Naive thymus-derived CD4-positive, alpha-beta T cell (primary cell): ENCODE measurements at regions not wholly inside any gene's neighbourhood (a gene's known extent, or its start where the extent isn't known, plus 50 kb on each side); places are given as distances from the start of the nearest gene placed in this dataset.

Experiments
- ATAC-seq: fragments of 150-1000 bp; cut with Tn5 transposase; 2 replicates; pipeline ENCODE4 v1.10.0; 2021; ENCODE audit warnings: mild to moderate bottlenecking, moderate library complexity
- CTCF ChIA-PET: fragments of 350-600 bp; sonication (Branson Sonifier 250); formaldehyde crosslinking; loops from one replicate; lab custom pipeline; 2021; ENCODE audit warnings: antibody characterized with exemption; lab: Charles Lee
- POLR2A ChIA-PET: fragments of 350-600 bp; sonication (Branson Sonifier 250); formaldehyde crosslinking; loops from one replicate; lab custom pipeline; 2021; ENCODE audit warnings: antibody characterized with exemption, inconsistent platforms; lab: Charles Lee
- DNase-seq, 9 donors: peaks; one replicate each; pipeline versions ENCODE4 v3.0.0 to v3.0.0-alpha.2; 2020 to 2022; ENCODE audit warnings: mixed read lengths in 1 of 9
- H3K27ac ChIP-seq: one replicate; pipeline ENCODE4 v1.7.0; 2013; ENCODE audit warnings: mild to moderate bottlenecking, low read depth, low read length, moderate library complexity
- H3K27me3 ChIP-seq, 2 donors: one replicate each; pipeline ENCODE4 v1.7.0; 2013; ENCODE audit warnings: low read length in 2 of 2, mild to moderate bottlenecking in 2 of 2, moderate library complexity in 2 of 2; ENCODE audit not compliant: control insufficient read depth in 2 of 2, insufficient read depth in 2 of 2
- H3K36me3 ChIP-seq, 3 experiments: 1 replicate in 2 of 3; 2 replicates in 1 of 3; pipeline ENCODE4 v1.7.0; 2013; ENCODE audit warnings: low read length in 3 of 3, mild to moderate bottlenecking in 3 of 3, moderate library complexity in 1 of 3; ENCODE audit not compliant: insufficient read depth in 3 of 3, control insufficient read depth in 2 of 3
- H3K4me1 ChIP-seq, 2 donors: one replicate each; pipeline ENCODE4 v1.7.0; 2013; ENCODE audit warnings: low read length in 2 of 2, mild to moderate bottlenecking in 2 of 2, moderate library complexity in 1 of 2; ENCODE audit not compliant: control insufficient read depth in 2 of 2, insufficient read depth in 2 of 2
- H3K4me3 ChIP-seq: 2 replicates; pipeline ENCODE4 v1.7.0; 2013; ENCODE audit warnings: mild to moderate bottlenecking, low read length
- H3K9me3 ChIP-seq, 3 experiments: 1 replicate in 2 of 3; 2 replicates in 1 of 3; pipeline ENCODE4 v1.7.0; 2013; ENCODE audit warnings: low read length in 3 of 3; ENCODE audit not compliant: control insufficient read depth in 2 of 3
- H3K27ac Mint-ChIP-seq, 9 donors: one replicate each; pipeline ENCODE4 v1.8.0; 2020 to 2022; ENCODE audit warnings: mixed read lengths in 9 of 9, mild to moderate bottlenecking in 8 of 9, moderate library complexity in 5 of 9, inconsistent platforms in 2 of 9
- H3K27me3 Mint-ChIP-seq, 5 donors: one replicate each; pipeline ENCODE4 v1.8.0; 2021 to 2022; ENCODE audit warnings: mixed read lengths in 5 of 5, mild to moderate bottlenecking in 1 of 5
- H3K36me3 Mint-ChIP-seq, 5 donors: one replicate each; pipeline ENCODE4 v1.8.0; 2020 to 2022; ENCODE audit warnings: mixed read lengths in 5 of 5, mild to moderate bottlenecking in 3 of 5, inconsistent platforms in 1 of 5
- H3K4me1 Mint-ChIP-seq, 7 donors: one replicate each; pipeline ENCODE4 v1.8.0; 2020 to 2022; ENCODE audit warnings: mixed read lengths in 7 of 7, mild to moderate bottlenecking in 3 of 7, inconsistent platforms in 1 of 7
- H3K4me3 Mint-ChIP-seq, 10 donors: one replicate each; pipeline ENCODE4 v1.8.0; 2020 to 2022; ENCODE audit warnings: mild to moderate bottlenecking in 10 of 10, mixed read lengths in 10 of 10, moderate library complexity in 6 of 10, inconsistent platforms in 2 of 10
- H3K9me3 Mint-ChIP-seq, 11 donors: one replicate each; pipeline ENCODE4 v1.8.0; 2020 to 2022; ENCODE audit warnings: mixed read lengths in 11 of 11, mild to moderate bottlenecking in 4 of 11, inconsistent platforms in 1 of 11, moderate library complexity in 1 of 11
- intact Hi-C, 2 donors: fragments of 100-400 bp; cut with micrococcal nuclease; formaldehyde crosslinking; loops; one replicate each; pipeline ENCODE4 v1.15.1; 2023

- Histone ChIP-seq H3K4me3 (no peak overlapping the region), H3K36me3 (no peaks in the 10 kb centered on the region), H3K9me3 (no peaks in the 10 kb centered on the region), H3K27me3 (no peaks in the 10 kb centered on the region), H3K27ac (no peak overlapping the region), H3K4me1 (no peaks in the 10 kb centered on the region)
- H3K4me3 Mint-ChIP-seq = no peak overlapping the region
- H3K9me3 Mint-ChIP-seq = peaks cover 0 to 2% (median 0%) of the 10 kb centered on the region in 11 donors
- no peaks in the 10 kb centered on the region for H3K36me3 Mint-ChIP-seq
- POLR2A ChIA-PET = no interaction called here
- no peak overlapping the region for H3K27ac Mint-ChIP-seq
- H3K4me1 Mint-ChIP-seq = no peaks in the 10 kb centered on the region
- ATAC-seq (no peak), DNase-seq (no peak)
- intact Hi-C loops = no loop called here
- peaks cover 0 to 31% (median 0%) of the 10 kb centered on the region in 5 donors for H3K27me3 Mint-ChIP-seq
- CTCF ChIA-PET = no interaction called here
Measured at GRCh38 chr10:3702569-3702968, 82.4 kb downstream of the KLF6 start.

GRCh38 chr10:3702056-3702546 is 82.9 kb downstream of the KLF6 start:
- intact Hi-C loops = no loop called here
- no peaks in the 10 kb centered on the region for H3K4me1 ChIP-seq
- Mint-ChIP-seq H3K27ac (no peak overlapping the region), H3K9me3 (peaks cover 0 to 5% (median 0%) of the 10 kb centered on the region in 11 donors), H3K4me3 (no peak overlapping the region), H3K36me3 (no peaks in the 10 kb centered on the region), H3K4me1 (no peaks in the 10 kb centered on the region), H3K27me3 (peaks cover 0 to 31% (median 0%) of the 10 kb centered on the region in 5 donors)
- POLR2A ChIA-PET = no interaction called here
- no peaks in the 10 kb centered on the region for H3K9me3 ChIP-seq
- no peaks in the 10 kb centered on the region for H3K36me3 ChIP-seq
- DNase-seq (no peak), ATAC-seq (no peak)
- H3K4me3 ChIP-seq = no peak overlapping the region
- CTCF ChIA-PET = no interaction called here
- no peak overlapping the region for H3K27ac ChIP-seq
- H3K27me3 ChIP-seq = no peaks in the 10 kb centered on the region

GRCh38 chr10:3701491-3701890 is 83.5 kb downstream of the KLF6 start:
- peaks cover 0 to 27% (median 0%) of the 10 kb centered on the region in 5 donors for H3K27me3 Mint-ChIP-seq
- Histone ChIP-seq H3K9me3 (no peaks in the 10 kb centered on the region), H3K4me1 (no peaks in the 10 kb centered on the region), H3K36me3 (no peaks in the 10 kb centered on the region), H3K27ac (no peak overlapping the region), H3K4me3 (no peak overlapping the region), H3K27me3 (no peaks in the 10 kb centered on the region)
- ChIA-PET CTCF (interaction anchor here (0.6 kb wide), 1 partner anchor 441 kb away, joined by 5 read pairs; no protein-coding TSS in a partner anchor), POLR2A (no interaction called here)
- no peak overlapping the region for H3K27ac Mint-ChIP-seq
- no peak overlapping the region for H3K4me3 Mint-ChIP-seq
- ATAC-seq = no peak
- no peaks in the 10 kb centered on the region for H3K36me3 Mint-ChIP-seq
- H3K4me1 Mint-ChIP-seq = no peaks in the 10 kb centered on the region
- peaks cover 0 to 6% (median 0%) of the 10 kb centered on the region in 11 donors for H3K9me3 Mint-ChIP-seq
- no peak for DNase-seq
- intact Hi-C loops = no loop called here

- no peak overlapping the region for H3K27ac Mint-ChIP-seq
- Histone ChIP-seq H3K27ac (no peak overlapping the region), H3K27me3 (no peaks in the 10 kb centered on the region), H3K4me3 (no peak overlapping the region), H3K4me1 (no peaks in the 10 kb centered on the region), H3K36me3 (no peaks in the 10 kb centered on the region), H3K9me3 (no peaks in the 10 kb centered on the region)
- DNase-seq (no peak), ATAC-seq (no peak)
- intact Hi-C loops = no loop called here
- H3K4me3 Mint-ChIP-seq = no peak overlapping the region
- peaks cover 0 to 1% (median 0%) of the 10 kb centered on the region in 5 donors for H3K36me3 Mint-ChIP-seq
- ChIA-PET POLR2A (no interaction called here), CTCF (interaction anchor here (0.6 kb wide), 1 partner anchor 442 kb away, joined by 5 read pairs; no protein-coding TSS in a partner anchor)
- no peaks in the 10 kb centered on the region for H3K4me1 Mint-ChIP-seq
- H3K9me3 Mint-ChIP-seq = peaks cover 0 to 10% (median 0%) of the 10 kb centered on the region in 11 donors
- peaks cover 0 to 26% (median 0%) of the 10 kb centered on the region in 5 donors for H3K27me3 Mint-ChIP-seq
Measured at GRCh38 chr10:3700531-3701076, 84.4 kb downstream of the KLF6 start.

- POLR2A ChIA-PET = no interaction called here
- no peaks in the 10 kb centered on the region for H3K4me1 ChIP-seq
Measured at GRCh38 chr10:3699916-3700315, 85.1 kb downstream of the KLF6 start.

GRCh38 chr10:3698312-3698711 is 86.7 kb downstream of the KLF6 start:
- ATAC-seq (no peak), DNase-seq (no peak)
- Histone ChIP-seq H3K27ac (no peak overlapping the region), H3K36me3 (no peaks in the 10 kb centered on the region), H3K4me1 (no peaks in the 10 kb centered on the region), H3K9me3 (no peaks in the 10 kb centered on the region), H3K27me3 (no peaks in the 10 kb centered on the region), H3K4me3 (no peak overlapping the region)
- peaks cover 0 to 3% (median 0%) of the 10 kb centered on the region in 5 donors for H3K36me3 Mint-ChIP-seq
- no peak overlapping the region for H3K27ac Mint-ChIP-seq
- H3K4me1 Mint-ChIP-seq = no peaks in the 10 kb centered on the region
- no peak overlapping the region for H3K4me3 Mint-ChIP-seq
- POLR2A ChIA-PET = no interaction called here
- peaks cover 0 to 13% (median 0%) of the 10 kb centered on the region in 11 donors for H3K9me3 Mint-ChIP-seq
- intact Hi-C loops = no loop called here
- CTCF ChIA-PET = no interaction called here
- H3K27me3 Mint-ChIP-seq = peaks cover 0 to 22% (median 0%) of the 10 kb centered on the region in 5 donors

More at GRCh38 chr10:3699916-3700315, 85.1 kb downstream of the KLF6 start:
- no peak overlapping the region for H3K27ac Mint-ChIP-seq
- Histone ChIP-seq H3K4me3 (no peak overlapping the region), H3K36me3 (no peaks in the 10 kb centered on the region), H3K27me3 (no peaks in the 10 kb centered on the region), H3K9me3 (no peaks in the 10 kb centered on the region), H3K27ac (no peak overlapping the region)
- no peak overlapping the region for H3K4me3 Mint-ChIP-seq
- H3K9me3 Mint-ChIP-seq = peaks cover 0 to 13% (median 0%) of the 10 kb centered on the region in 11 donors
- intact Hi-C loops = no loop called here
- H3K4me1 Mint-ChIP-seq = no peaks in the 10 kb centered on the region
- peaks cover 0 to 26% (median 0%) of the 10 kb centered on the region in 5 donors for H3K27me3 Mint-ChIP-seq
- DNase-seq = no peak
- CTCF ChIA-PET = interaction anchor here (0.5 kb wide), 1 partner anchor 123 kb away, joined by 3 read pairs; no protein-coding TSS in a partner anchor
- H3K36me3 Mint-ChIP-seq = peaks cover 0 to 3% (median 0%) of the 10 kb centered on the region in 5 donors
- no peak for ATAC-seq

GRCh38 chr10:3693698-3694080 is 91.3 kb downstream of the KLF6 start:
- DNase-seq (no peak), ATAC-seq (no peak)
- no peaks in the 10 kb centered on the region for H3K36me3 ChIP-seq
- no peak overlapping the region for H3K4me3 ChIP-seq
- no peak overlapping the region for H3K27ac ChIP-seq
- intact Hi-C loops = no loop called here
- CTCF ChIA-PET = interaction anchor here (0.6 kb wide), 1 partner anchor 18 kb away, joined by 3 read pairs; no protein-coding TSS in a partner anchor
- H3K4me1 ChIP-seq = no peaks in the 10 kb centered on the region
- H3K27ac Mint-ChIP-seq = no peak overlapping the region
- peaks cover 0 to 13% (median 0%) of the 10 kb centered on the region in 11 donors for H3K9me3 Mint-ChIP-seq
- peaks cover 0 to 3% (median 0%) of the 10 kb centered on the region in 5 donors for H3K36me3 Mint-ChIP-seq
- H3K27me3 Mint-ChIP-seq = peaks cover 0 to 2% (median 0%) of the 10 kb centered on the region in 5 donors
- no peak overlapping the region for H3K4me3 Mint-ChIP-seq
- peaks cover 0 to 5% (median 0%) of the 10 kb centered on the region in 7 donors for H3K4me1 Mint-ChIP-seq
- H3K27me3 ChIP-seq = no peaks in the 10 kb centered on the region
- POLR2A ChIA-PET = no interaction called here
- H3K9me3 ChIP-seq = no peaks in the 10 kb centered on the region
